GM18861 (cell line): ENCODE measurements at regions not wholly inside any gene's neighbourhood (a gene's known extent, or its start where the extent isn't known, plus 50 kb on each side); places are given as distances from the start of the nearest gene placed in this dataset.

Source experiments
- ATAC-seq: cut with Tn5 transposase; IDR thresholded peaks from one replicate; pipeline ENCODE4 v1.9.1; 2021; ENCODE audit not compliant: unreplicated experiment

- no peak for ATAC-seq
Observed at GRCh38 chr9:19732441-19732951, 56.3 kb downstream of the SLC24A2 start.

- no peak for ATAC-seq
Observed at GRCh38 chr9:19728101-19728500, 60.7 kb downstream of the SLC24A2 start.

DNA sequence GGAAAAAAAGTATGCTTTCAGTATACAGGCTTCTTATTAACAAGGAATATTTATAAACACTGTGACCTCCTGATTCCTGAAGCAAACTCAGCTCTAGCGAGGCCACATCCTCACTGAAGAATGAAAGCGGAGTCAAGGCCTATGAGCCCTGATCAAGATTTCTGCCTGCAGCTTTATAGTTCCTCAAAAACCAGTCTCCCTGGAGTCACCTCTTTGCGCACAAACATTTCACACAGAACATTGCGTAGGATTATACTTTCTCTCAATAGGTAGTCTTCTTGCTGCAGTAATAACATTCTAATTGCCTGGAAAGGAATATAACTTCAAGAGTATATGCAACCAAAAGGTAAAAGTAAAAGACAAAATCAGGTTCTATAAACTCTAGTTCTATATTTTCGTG, 62.9 kb downstream of the SLC24A2 start:
- no peak for ATAC-seq

DNA sequence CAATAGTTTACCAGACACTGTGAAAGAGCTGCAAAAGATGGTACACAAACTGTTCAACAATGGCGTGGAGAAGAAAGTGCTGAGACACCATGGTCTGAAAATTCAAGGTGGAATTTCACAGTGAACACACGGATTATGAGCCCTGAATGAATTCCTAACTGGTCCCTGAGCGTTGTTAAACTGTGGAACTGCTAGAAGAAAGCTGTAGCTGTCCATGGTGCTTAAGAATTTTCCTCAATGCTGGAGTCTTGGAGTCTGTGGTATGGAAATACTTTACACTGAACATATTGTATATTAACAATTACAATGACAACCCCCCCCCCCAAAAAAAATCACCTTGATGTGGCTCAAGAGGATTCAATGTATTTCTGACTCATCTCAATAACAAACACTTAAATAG, 68.5 kb downstream of the SLC24A2 start:
- ATAC-seq, result no peak

DNA sequence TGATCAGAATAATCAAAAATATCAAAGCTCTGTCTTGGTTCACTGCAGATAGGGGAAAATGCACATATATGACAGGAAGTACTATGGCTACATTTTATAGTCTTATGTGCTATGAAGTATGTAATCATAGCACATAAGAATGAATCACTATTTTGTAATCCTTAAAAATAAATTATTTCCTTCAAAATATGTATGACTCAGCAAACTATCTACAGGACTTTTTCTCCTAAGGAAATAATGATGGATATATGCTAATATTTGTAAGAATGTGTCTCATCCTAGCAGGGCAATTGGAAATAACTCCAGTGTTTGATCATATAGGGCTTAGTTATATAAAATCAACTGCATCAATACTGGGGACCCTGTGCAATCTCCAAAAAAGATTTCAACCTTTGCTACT, 85.1 kb downstream of the SLC24A2 start:
- no peak for ATAC-seq

DNA sequence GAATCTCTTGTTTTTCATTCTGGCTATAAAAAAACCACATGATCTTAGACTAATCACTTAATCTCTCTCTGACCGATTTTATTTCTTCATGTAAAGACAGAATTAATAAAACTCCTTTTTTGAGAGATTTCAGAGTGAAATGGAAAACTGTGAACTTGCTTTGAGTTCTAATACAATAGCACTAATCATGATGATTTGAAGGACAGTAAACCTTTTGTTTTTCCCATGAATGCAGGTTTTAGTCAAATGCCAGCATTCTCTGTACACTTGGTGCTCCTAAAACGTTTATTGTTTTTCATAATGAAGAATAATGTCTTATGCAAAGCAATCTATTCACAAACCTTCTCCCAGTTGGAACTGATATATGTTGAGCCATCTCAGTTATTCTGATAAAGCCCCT, 86.8 kb downstream of the SLC24A2 start:
- no peak for ATAC-seq

- no peak for ATAC-seq
Observed at GRCh38 chr9:19701274-19701673, 87.6 kb downstream of the SLC24A2 start.

GRCh38 chr9:19700699-19701098, 88.1 kb downstream of the SLC24A2 start:
- ATAC-seq, result no peak

DNA sequence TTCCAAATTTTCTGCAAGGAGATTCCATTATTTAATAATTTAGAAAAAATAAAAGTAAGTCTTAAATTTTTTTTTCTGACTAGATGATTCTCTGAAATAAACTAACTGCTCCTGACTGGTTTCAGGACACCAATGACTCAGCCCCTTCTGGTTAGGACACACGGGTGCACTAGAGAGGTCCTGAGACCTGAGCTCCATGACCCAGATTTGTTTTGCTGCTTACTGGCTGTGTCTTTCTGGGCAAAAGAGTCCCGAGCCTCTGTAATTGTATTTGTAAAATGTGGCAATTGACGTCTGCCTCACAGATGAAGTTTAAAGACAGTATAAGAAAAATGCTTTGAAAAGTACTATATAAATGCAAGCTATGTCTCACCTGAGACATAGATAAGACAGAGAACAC, 89.1 kb downstream of the SLC24A2 start:
- ATAC-seq, result no peak

- no peak for ATAC-seq
Observed at GRCh38 chr9:19698960-19699359, 89.9 kb downstream of the SLC24A2 start.

DNA sequence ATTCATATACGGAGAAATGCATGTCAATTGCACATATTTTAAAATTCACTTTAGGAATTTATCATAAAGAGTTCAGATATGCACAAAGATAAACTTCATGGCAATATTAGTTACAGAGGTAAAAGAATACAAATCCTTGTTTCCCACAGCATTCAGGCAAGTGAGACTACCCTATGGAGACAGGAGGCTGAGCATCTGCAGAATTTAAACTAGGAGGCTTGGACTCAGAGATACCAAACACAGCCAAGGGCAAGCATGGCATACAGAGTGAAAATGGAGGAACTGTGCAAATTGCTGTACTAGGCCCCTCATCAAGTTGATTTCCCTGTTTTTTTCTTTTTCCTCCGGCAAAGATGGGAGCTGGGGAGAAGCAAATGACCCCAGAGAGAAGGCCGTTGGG, 94.2 kb downstream of the SLC24A2 start:
- no peak for ATAC-seq

DNA sequence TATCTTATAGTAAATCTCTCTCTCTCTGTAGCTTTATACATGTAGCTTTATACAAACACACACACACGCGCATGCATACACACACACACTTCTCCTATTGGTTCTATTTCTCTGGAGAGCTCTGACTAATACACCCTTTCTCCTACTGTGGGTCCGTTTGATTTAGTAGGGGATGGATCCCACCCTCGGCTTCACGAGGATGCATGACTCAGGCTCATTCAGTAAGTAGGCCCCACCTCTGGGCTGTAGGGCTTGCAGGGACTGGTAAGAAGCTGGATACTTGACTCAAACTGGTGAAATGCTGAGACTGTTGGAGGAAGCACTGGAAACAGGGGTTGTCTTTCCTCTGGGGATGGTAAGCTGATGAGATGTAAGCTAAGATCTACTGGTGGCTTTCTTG, 98.7 kb downstream of the SLC24A2 start:
- ATAC-seq, result no peak

- no peak for ATAC-seq
Observed at GRCh38 chr9:19689328-19690101, 99.3 kb downstream of the SLC24A2 start.

GRCh38 chr9:19683715-19684114, 105.1 kb downstream of the SLC24A2 start:
- ATAC-seq, result no peak

- no peak for ATAC-seq
Observed at GRCh38 chr9:19682397-19682796, 106.4 kb downstream of the SLC24A2 start.

DNA sequence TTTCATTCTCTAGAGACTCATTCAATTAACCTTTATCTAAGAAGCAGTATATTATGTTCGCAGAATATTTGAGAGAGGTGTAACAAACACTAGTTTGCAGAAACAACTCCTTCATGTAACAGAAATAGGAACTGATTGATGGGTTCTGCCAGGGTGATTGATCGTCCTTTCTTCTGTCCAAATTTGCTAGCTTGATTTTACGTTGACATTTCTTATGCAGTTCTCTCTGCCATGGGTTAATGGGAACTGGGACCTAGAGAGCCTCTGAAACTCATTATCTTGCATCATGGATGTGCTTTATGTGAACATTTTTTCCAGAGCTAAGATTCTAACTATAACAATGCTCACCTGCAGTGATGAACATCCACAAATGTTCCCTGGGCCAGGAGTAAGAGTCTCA, 107.0 kb downstream of the SLC24A2 start:
- no peak for ATAC-seq

GRCh38 chr9:19677924-19678323, 110.9 kb downstream of the SLC24A2 start:
- ATAC-seq, result no peak

DNA sequence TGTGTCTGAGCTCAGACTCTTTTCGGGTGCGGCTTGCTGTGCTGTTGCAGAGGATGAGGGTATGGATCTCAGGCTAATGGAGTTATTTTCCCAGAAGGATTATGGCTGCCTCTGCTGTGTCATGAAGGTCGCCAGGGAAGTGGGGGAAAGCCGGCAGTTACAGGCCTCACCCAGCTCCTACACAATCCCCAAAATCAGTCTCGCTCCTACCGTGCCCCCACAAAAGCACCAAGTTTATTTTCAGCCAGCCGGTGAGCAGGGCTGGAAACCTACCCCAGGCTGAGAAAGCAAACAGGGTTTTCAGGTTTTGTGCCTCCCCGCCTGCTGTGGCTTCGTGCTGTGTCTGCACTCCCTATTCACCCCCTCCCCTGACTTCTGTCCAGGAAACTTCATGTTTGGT, 113.3 kb downstream of the SLC24A2 start:
- ATAC-seq, result no peak

- no peak for ATAC-seq
Observed at GRCh38 chr9:19666575-19666974, 122.3 kb downstream of the SLC24A2 start.

GRCh38 chr9:19665146-19665863, 123.5 kb downstream of the SLC24A2 start:
- ATAC-seq, result peak; percentile 100

- ATAC-seq, result no peak
Observed at GRCh38 chr9:19663570-19663969, 125.3 kb downstream of the SLC24A2 start.

- no peak for ATAC-seq
Observed at GRCh38 chr9:19662213-19662612, 126.6 kb downstream of the SLC24A2 start.
